IMR-90 (cell line): ENCODE measurements at regions not wholly inside any gene's neighbourhood (a gene's known extent, or its start where the extent isn't known, plus 50 kb on each side); places are given as distances from the start of the nearest gene placed in this dataset.

Experiments
- ATAC-seq: fragments of 200-7000 bp; cut with Tn5 transposase; 2 replicates; pipeline ENCODE4 v1.9.1; 2020; ENCODE audit warnings: low read depth, mild to moderate bottlenecking, moderate library complexity
- BruUV-seq: library from RNA; stranded (reverse); fragments of 400-500 nt; replicated peaks from 2 replicates; lab custom pipeline; 2021; lab: Mats Ljungman, UMichigan
- CTCF ChIA-PET: fragments of 300-600 bp; formaldehyde crosslinking; extraction: SDS; loops from one replicate; lab custom pipeline; 2021; ENCODE audit warnings: antibody characterized with exemption; lab: Yijun Ruan, JAX
- POLR2A ChIA-PET: fragments of 300-600 bp; sonication (Branson Sonifier 250); formaldehyde crosslinking; loops from one replicate; lab custom pipeline; 2022; ENCODE audit warnings: antibody characterized with exemption; ENCODE audit not compliant: unreplicated experiment; lab: Charles Lee
- DNase-seq: peaks from one replicate; pipeline ENCODE4 v3.0.0; 2013
- H2AFZ ChIP-seq: replicated peaks from 2 replicates; pipeline ENCODE3; 2013; ENCODE audit warnings: low read length, mild to moderate bottlenecking; ENCODE audit not compliant: poor library complexity
- H2AK5ac ChIP-seq: 2 replicates; pipeline ENCODE4 v1.6.1; 2013; ENCODE audit warnings: low read depth, low read length, inconsistent platforms
- H2AK9ac ChIP-seq: replicated peaks from 2 replicates; pipeline ENCODE3; 2013; ENCODE audit warnings: mild to moderate bottlenecking, low read depth, low read length, moderate library complexity; ENCODE audit not compliant: poor library complexity
- H2BK120ac ChIP-seq: 2 replicates; pipeline ENCODE4 v1.6.1; 2013; ENCODE audit warnings: low read depth, low read length, inconsistent platforms
- H2BK15ac ChIP-seq: 3 replicates; pipeline ENCODE4 v1.6.1; 2013; ENCODE audit warnings: low read depth, low read length, inconsistent platforms
- H2BK20ac ChIP-seq: 2 replicates; pipeline ENCODE4 v1.6.1; 2013; ENCODE audit warnings: low read depth, mild to moderate bottlenecking, inconsistent platforms, low read length, moderate library complexity
- H2BK5ac ChIP-seq: 2 replicates; pipeline ENCODE4 v1.6.1; 2013; ENCODE audit warnings: mild to moderate bottlenecking, low read depth, low read length, inconsistent platforms; ENCODE audit not compliant: poor library complexity, severe bottlenecking
- H3K14ac ChIP-seq: replicated peaks from 2 replicates; pipeline ENCODE4 v1.6.1; 2013; ENCODE audit warnings: low read depth, low read length, inconsistent platforms
- H3K18ac ChIP-seq: 2 replicates; pipeline ENCODE4 v1.6.1; 2013; ENCODE audit warnings: low read depth, low read length, control low read depth
- H3K23ac ChIP-seq: 2 replicates; pipeline ENCODE4 v1.6.1; 2013; ENCODE audit warnings: low read depth, low read length, inconsistent platforms
- H3K27ac ChIP-seq: 2 replicates; pipeline ENCODE4 v1.5.1; 2013; ENCODE audit warnings: mild to moderate bottlenecking, control low read depth, low read length; ENCODE audit not compliant: insufficient read depth
- H3K27me3 ChIP-seq: 2 replicates; pipeline ENCODE4 v1.6.1; 2013; ENCODE audit warnings: low read length; ENCODE audit not compliant: control insufficient read depth, insufficient read depth
- H3K36me3 ChIP-seq: 2 replicates; pipeline ENCODE4 v1.6.1; 2013; ENCODE audit warnings: low read length, mixed read lengths; ENCODE audit not compliant: control insufficient read depth, insufficient read depth
- H3K4ac ChIP-seq: 2 replicates; pipeline ENCODE4 v1.6.1; 2013; ENCODE audit warnings: low read depth, low read length, inconsistent platforms
- H3K4me1 ChIP-seq: 2 replicates; pipeline ENCODE4 v1.6.1; 2013; ENCODE audit warnings: low read length, mixed read lengths; ENCODE audit not compliant: control insufficient read depth, insufficient read depth
- H3K4me2 ChIP-seq: 2 replicates; pipeline ENCODE4 v1.6.1; 2013; ENCODE audit warnings: low read depth, mild to moderate bottlenecking, control low read depth, low read length, moderate library complexity
- H3K4me3 ChIP-seq: 2 replicates; pipeline ENCODE4 v1.5.1; 2013; ENCODE audit warnings: low read depth, mild to moderate bottlenecking, control low read depth, low read length, moderate library complexity; ENCODE audit not compliant: insufficient read depth
- H3K56ac ChIP-seq: 2 replicates; pipeline ENCODE4 v1.6.1; 2013; ENCODE audit warnings: low read length, inconsistent platforms; ENCODE audit not compliant: insufficient read depth; ENCODE audit errors: extremely low read depth
- H3K79me1 ChIP-seq, 2 experiments: 2 replicates each; pipeline ENCODE4 v1.6.1; 2013; ENCODE audit warnings: low read length in 2 of 2, inconsistent platforms in 1 of 2, low read depth in 1 of 2
- H3K9ac ChIP-seq: 2 replicates; pipeline ENCODE4 v1.6.1; 2013; ENCODE audit warnings: low read depth, low read length, control low read depth
- H3K9me1 ChIP-seq: 2 replicates; pipeline ENCODE4 v1.6.1; 2013; ENCODE audit warnings: low read length, inconsistent platforms; ENCODE audit not compliant: insufficient read depth
- H3K9me3 ChIP-seq: 2 replicates; pipeline ENCODE4 v1.6.1; 2013; ENCODE audit warnings: low read length; ENCODE audit not compliant: control insufficient read depth, insufficient read depth
- H4K20me1 ChIP-seq: 2 replicates; pipeline ENCODE4 v1.6.1; 2013; ENCODE audit warnings: low read length, inconsistent platforms; ENCODE audit not compliant: insufficient read depth
- H4K5ac ChIP-seq: 2 replicates; pipeline ENCODE4 v1.6.1; 2013; ENCODE audit warnings: mild to moderate bottlenecking, low read depth, low read length, control low read depth
- H4K8ac ChIP-seq, 2 experiments: 2 replicates each; pipeline ENCODE4 v1.6.1; 2013; ENCODE audit warnings: low read depth in 2 of 2, low read length in 2 of 2, control low read depth in 1 of 2, inconsistent platforms in 1 of 2
- H4K91ac ChIP-seq: 2 replicates; pipeline ENCODE4 v1.6.1; 2013; ENCODE audit warnings: low read depth, low read length, inconsistent platforms; ENCODE audit not compliant: insufficient read depth
- BHLHE40 ChIP-seq: fragments of 150-350 bp; IDR thresholded peaks from 2 replicates; pipeline ENCODE4 v1.6.1; 2016; ENCODE audit warnings: mild to moderate bottlenecking, low read depth, low read length
- CEBPB ChIP-seq: IDR thresholded peaks from 2 replicates; pipeline ENCODE4 v1.6.1; 2012; ENCODE audit warnings: low read depth, low read length, improper control_type of control experiment
- CHD1 ChIP-seq: IDR thresholded peaks from 2 replicates; pipeline ENCODE4 v1.6.1; 2012; ENCODE audit warnings: low read depth, low read length, improper control_type of control experiment
- ELK1 ChIP-seq: fragments of 150-350 bp; IDR thresholded peaks from 2 replicates; pipeline ENCODE4 v1.6.1; 2016; ENCODE audit warnings: low read depth, mild to moderate bottlenecking, low read length, moderate library complexity, borderline replicate concordance
- FOS ChIP-seq: fragments of 150-350 bp; IDR thresholded peaks from 2 replicates; pipeline ENCODE4 v1.6.1; 2016; ENCODE audit warnings: low read depth, low read length
- MAFK ChIP-seq: IDR thresholded peaks from 2 replicates; pipeline ENCODE4 v1.6.1; 2012; ENCODE audit warnings: low read depth, low read length, improper control_type of control experiment
- MAZ ChIP-seq: IDR thresholded peaks from 2 replicates; pipeline ENCODE4 v1.6.1; 2012; ENCODE audit warnings: low read depth, mild to moderate bottlenecking, low read length, improper control_type of control experiment, moderate library complexity, borderline replicate concordance
- NFE2L2 ChIP-seq: fragments of 150-350 bp; IDR thresholded peaks from 2 replicates; pipeline ENCODE4 v1.6.1; 2016; ENCODE audit warnings: low read depth, mild to moderate bottlenecking, low read length
- POLR2A ChIP-seq: IDR thresholded peaks from 2 replicates; pipeline ENCODE4 v1.6.1; 2012; ENCODE audit warnings: mild to moderate bottlenecking, low read depth, low read length
- RAD21 ChIP-seq: IDR thresholded peaks from 2 replicates; pipeline ENCODE4 v1.6.1; 2012; ENCODE audit warnings: low read length, improper control_type of control experiment
- RFX5 ChIP-seq: IDR thresholded peaks from 2 replicates; pipeline ENCODE4 v1.8.0; 2012; ENCODE audit warnings: low read depth, mild to moderate bottlenecking, low read length, moderate library complexity
- SMC3 ChIP-seq: fragments of 150-350 bp; IDR thresholded peaks from 2 replicates; pipeline ENCODE4 v1.6.1; 2016; ENCODE audit warnings: low read depth, mild to moderate bottlenecking, antibody characterized with exemption, low read length, moderate library complexity
- USF2 ChIP-seq: fragments of 150-350 bp; IDR thresholded peaks from 2 replicates; pipeline ENCODE4 v1.6.1; 2017; ENCODE audit warnings: mild to moderate bottlenecking, antibody characterized with exemption, low read length, low read depth
- WGBS, 2 experiments: methylation state at CpG; one replicate each; pipeline versions ENCODE4 v1.1.5 to v1.1.7; 2013; ENCODE audit warnings: missing lambda C conversion rate in 2 of 2; ENCODE audit not compliant: insufficient read length in 1 of 2; ENCODE audit errors: extremely low coverage in 2 of 2; 5-methylcytosine and 5-hydroxymethylcytosine counted together
- dilution Hi-C: fragments of 300-500 bp; cut with HindIII; formaldehyde crosslinking; loops from one replicate; pipeline ENCODE4 v1.14.3; 2018; ENCODE audit warnings: low sequenced_read_pairs; ENCODE audit not compliant: unreplicated experiment
- in situ Hi-C: fragments of 300-500 bp; cut with MboI; formaldehyde crosslinking; loops from 3 replicates; pipeline ENCODE4 v1.14.3; 2019; ENCODE audit warnings: low sequenced_read_pairs, inconsistent platforms, mixed read lengths
- intact Hi-C: fragments of 100-400 bp; cut with micrococcal nuclease; formaldehyde crosslinking; loops from 2 replicates; pipeline ENCODE4 v1.10.0; 2022
- TF ChIP-seq, protein P1 (sequence below): conservative IDR thresholded peaks from 2 replicates; pipeline ENCODE4 v1.5.1; 2012; ENCODE audit warnings: mild to moderate bottlenecking, low read depth, low read length, improper control_type of control experiment

GRCh38 chr15:38817427-38818156 is 253.0 kb upstream of the RASGRP1 start:
- POLR2A ChIA-PET = interaction anchor here (0.5 to 0.6 kb wide), 2 partner anchors 108 to 763 kb away, joined by 3 read pairs; partner anchors contain the start of gene THBS1
- CTCF ChIA-PET = interaction anchor here (0.6 to 1.3 kb wide), 5 partner anchors 9 to 178 kb away, joined by 3 to 6 read pairs (median 4); no protein-coding TSS in a partner anchor
- H3K27ac ChIP-seq = peak overlapping the region; percentile 26
- peak overlapping the region; percentile 43 for H3K56ac ChIP-seq
- H3K9ac ChIP-seq = no peak overlapping the region; the same call in 1 of the 2 replicates
- H2BK20ac ChIP-seq = peak overlapping the region; percentile 99
- peak overlapping the region; percentile 67 for H3K14ac ChIP-seq
- peak overlapping the region; percentile 67 for H2AK5ac ChIP-seq
- H3K18ac ChIP-seq = peak overlapping the region; percentile 93
- BruUV-seq = no TSS peak
- no peaks in the 10 kb centered on the region for H3K9me3 ChIP-seq
- peak overlapping the region; percentile 46 to 82 for H4K8ac ChIP-seq
- peak overlapping the region; percentile 77 for H2AFZ ChIP-seq
- WGBS, 2 experiments = 0% methylated on average over 5 of the region's 12 CpGs; no CpG with 5 or more reads in 1 of the 2 experiments
- H2BK5ac ChIP-seq = peak overlapping the region; percentile 14
- peaks cover 8% of the 10 kb centered on the region for H3K4me1 ChIP-seq
- no peaks in the 10 kb centered on the region for H3K36me3 ChIP-seq
- peak overlapping the region; percentile 54 for H3K23ac ChIP-seq
- 0 out of 4 replicates have a peak, but pooled peaks cover 0 to 5% of the 10 kb centered on the region in 2 experiments for H3K79me1 ChIP-seq
- H4K91ac ChIP-seq = peak overlapping the region; percentile 97
- DNase-seq = peak; percentile 48
- no peaks in the 10 kb centered on the region for H4K20me1 ChIP-seq
- peak overlapping the region; percentile 97 for H2BK120ac ChIP-seq
- H3K27me3 ChIP-seq = no peaks in the 10 kb centered on the region
- in situ Hi-C loops = loop anchor here (5.0 kb wide), 2 partner anchors 355 to 765 kb away; partner anchors contain the start of gene THBS1
- peak overlapping the region; percentile 67 for H2BK15ac ChIP-seq
- peak; percentile 97 for ATAC-seq
- H3K4me3 ChIP-seq = no peak overlapping the region
- peak overlapping the region; percentile 11 for H4K5ac ChIP-seq
- no peak overlapping the region for H3K4me2 ChIP-seq
- peak overlapping the region; percentile 74 for H2AK9ac ChIP-seq
- H3K9me1 ChIP-seq = peaks cover 11% of the 10 kb centered on the region
- H3K4ac ChIP-seq = peak overlapping the region; percentile 93
- intact Hi-C loops = loop anchor here (1.0 to 2.0 kb wide), 5 partner anchors 77 to 763 kb away; partner anchors contain the start of gene THBS1
- dilution Hi-C loops = no loop called here
- TF ChIP-seq MAFK = no peak
- TF ChIP-seq BHLHE40 = no peak
- TF ChIP-seq RFX5 = no peak
- no peak for TF ChIP-seq MAZ
- peak; percentile 95 for TF ChIP-seq RAD21
- no peak for TF ChIP-seq NFE2L2
- TF ChIP-seq CHD1 = no peak
- no peak for TF ChIP-seq POLR2A
- no peak for TF ChIP-seq CEBPB
- TF ChIP-seq FOS = no peak
- no peak for TF ChIP-seq ELK1
- TF ChIP-seq, protein P1, sequence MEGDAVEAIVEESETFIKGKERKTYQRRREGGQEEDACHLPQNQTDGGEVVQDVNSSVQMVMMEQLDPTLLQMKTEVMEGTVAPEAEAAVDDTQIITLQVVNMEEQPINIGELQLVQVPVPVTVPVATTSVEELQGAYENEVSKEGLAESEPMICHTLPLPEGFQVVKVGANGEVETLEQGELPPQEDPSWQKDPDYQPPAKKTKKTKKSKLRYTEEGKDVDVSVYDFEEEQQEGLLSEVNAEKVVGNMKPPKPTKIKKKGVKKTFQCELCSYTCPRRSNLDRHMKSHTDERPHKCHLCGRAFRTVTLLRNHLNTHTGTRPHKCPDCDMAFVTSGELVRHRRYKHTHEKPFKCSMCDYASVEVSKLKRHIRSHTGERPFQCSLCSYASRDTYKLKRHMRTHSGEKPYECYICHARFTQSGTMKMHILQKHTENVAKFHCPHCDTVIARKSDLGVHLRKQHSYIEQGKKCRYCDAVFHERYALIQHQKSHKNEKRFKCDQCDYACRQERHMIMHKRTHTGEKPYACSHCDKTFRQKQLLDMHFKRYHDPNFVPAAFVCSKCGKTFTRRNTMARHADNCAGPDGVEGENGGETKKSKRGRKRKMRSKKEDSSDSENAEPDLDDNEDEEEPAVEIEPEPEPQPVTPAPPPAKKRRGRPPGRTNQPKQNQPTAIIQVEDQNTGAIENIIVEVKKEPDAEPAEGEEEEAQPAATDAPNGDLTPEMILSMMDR = peak; percentile 98
- no peak for TF ChIP-seq USF2
- TF ChIP-seq SMC3 = peak; percentile 91
